BE2C (cell line): ENCODE measurements at regions not wholly inside any gene's neighbourhood (a gene's known extent, or its start where the extent isn't known, plus 50 kb on each side); places are given as distances from the start of the nearest gene placed in this dataset.

Source experiments
- DNase-seq: peaks from one replicate; pipeline ENCODE4 v3.0.0-alpha.2; 2020
- H3K27me3 ChIP-seq: fragments of 250-450 bp; sonication (Bioruptor Pico); 2 replicates; pipeline ENCODE4 v1.5.1; 2020; ENCODE audit warnings: mild to moderate bottlenecking
- H3K36me3 ChIP-seq: fragments of 250-450 bp; sonication (Bioruptor Pico); 2 replicates; pipeline ENCODE4 v1.5.1; 2020; ENCODE audit warnings: mild to moderate bottlenecking
- H3K4me1 ChIP-seq: fragments of 250-450 bp; sonication (Bioruptor Pico); 2 replicates; pipeline ENCODE4 v1.5.1; 2020
- H3K4me3 ChIP-seq: 2 replicates; pipeline ENCODE4 v1.5.1; 2011; ENCODE audit warnings: low read depth, low read length
- H3K9me3 ChIP-seq: fragments of 250-450 bp; sonication (Bioruptor Pico); 2 replicates; pipeline ENCODE4 v1.5.1; 2020
- CTCF ChIP-seq: IDR thresholded peaks from 2 replicates; pipeline ENCODE4 v1.5.1; 2012; ENCODE audit warnings: mild to moderate bottlenecking, low read depth, low read length

GRCh38 chr4:110915301-110915700 lies 292.4 kb upstream of the PITX2 start:
- H3K4me1 ChIP-seq, result no peaks in the 10 kb centered on the region
- H3K36me3 ChIP-seq, result no peaks in the 10 kb centered on the region
- no peak overlapping the region for H3K4me3 ChIP-seq
- no peak for TF ChIP-seq CTCF
- DNase-seq, result no peak
- no peaks in the 10 kb centered on the region for H3K27me3 ChIP-seq
- H3K9me3 ChIP-seq, result no peaks in the 10 kb centered on the region

GRCh38 chr4:110916505-110916904 lies 293.6 kb upstream of the PITX2 start:
- H3K36me3 ChIP-seq, result no peaks in the 10 kb centered on the region
- no peak for TF ChIP-seq CTCF

GRCh38 chr4:110917835-110918234 lies 295.0 kb upstream of the PITX2 start:
- Histone ChIP-seq H3K27me3 (no peaks in the 10 kb centered on the region; the same call in none of the 2 replicates), H3K36me3 (no peaks in the 10 kb centered on the region), H3K9me3 (no peaks in the 10 kb centered on the region), H3K4me3 (no peak overlapping the region), H3K4me1 (no peaks in the 10 kb centered on the region)
- TF ChIP-seq CTCF, result no peak
- no peak for DNase-seq

More at GRCh38 chr4:110916505-110916904, 293.6 kb upstream of the PITX2 start:
- no peaks in the 10 kb centered on the region for H3K4me1 ChIP-seq
- DNase-seq, result no peak
- H3K27me3 ChIP-seq, result no peaks in the 10 kb centered on the region
- H3K4me3 ChIP-seq, result no peak overlapping the region
- no peaks in the 10 kb centered on the region for H3K9me3 ChIP-seq

GRCh38 chr4:110920990-110921389 lies 298.1 kb upstream of the PITX2 start:
- Histone ChIP-seq H3K4me3 (no peak overlapping the region), H3K4me1 (no peaks in the 10 kb centered on the region), H3K27me3 (no peaks in the 10 kb centered on the region; the same call in none of the 2 replicates), H3K36me3 (no peaks in the 10 kb centered on the region), H3K9me3 (no peaks in the 10 kb centered on the region)
- DNase-seq, result no peak
- TF ChIP-seq CTCF, result no peak

- Histone ChIP-seq H3K27me3 (no peaks in the 10 kb centered on the region; the same call in none of the 2 replicates), H3K4me3 (no peak overlapping the region), H3K9me3 (no peaks in the 10 kb centered on the region), H3K36me3 (no peaks in the 10 kb centered on the region), H3K4me1 (no peaks in the 10 kb centered on the region)
- TF ChIP-seq CTCF, result no peak
- DNase-seq, result no peak
These were observed 301.9 kb upstream of the PITX2 start for GRCh38 chr4:110924761-110925160.

- TF ChIP-seq CTCF, result no peak
- H3K36me3 ChIP-seq, result no peaks in the 10 kb centered on the region
- no peaks in the 10 kb centered on the region; the same call in none of the 2 replicates for H3K27me3 ChIP-seq
- no peak overlapping the region for H3K4me3 ChIP-seq
- no peaks in the 10 kb centered on the region for H3K9me3 ChIP-seq
- H3K4me1 ChIP-seq, result no peaks in the 10 kb centered on the region
- no peak for DNase-seq
These were observed 304.0 kb upstream of the PITX2 start for GRCh38 chr4:110926841-110927400.
